ENCODE measurements at regions not wholly inside any gene's neighbourhood (a gene's known extent, or its start where the extent isn't known, plus 50 kb on each side); places are given as distances from the start of the nearest gene placed in this dataset.
"Not testable (repeated sequence)": the region's sequence is repeated elsewhere in the genome, so short reads cannot be mapped to it uniquely, and the experiment has no call there.

DNA sequence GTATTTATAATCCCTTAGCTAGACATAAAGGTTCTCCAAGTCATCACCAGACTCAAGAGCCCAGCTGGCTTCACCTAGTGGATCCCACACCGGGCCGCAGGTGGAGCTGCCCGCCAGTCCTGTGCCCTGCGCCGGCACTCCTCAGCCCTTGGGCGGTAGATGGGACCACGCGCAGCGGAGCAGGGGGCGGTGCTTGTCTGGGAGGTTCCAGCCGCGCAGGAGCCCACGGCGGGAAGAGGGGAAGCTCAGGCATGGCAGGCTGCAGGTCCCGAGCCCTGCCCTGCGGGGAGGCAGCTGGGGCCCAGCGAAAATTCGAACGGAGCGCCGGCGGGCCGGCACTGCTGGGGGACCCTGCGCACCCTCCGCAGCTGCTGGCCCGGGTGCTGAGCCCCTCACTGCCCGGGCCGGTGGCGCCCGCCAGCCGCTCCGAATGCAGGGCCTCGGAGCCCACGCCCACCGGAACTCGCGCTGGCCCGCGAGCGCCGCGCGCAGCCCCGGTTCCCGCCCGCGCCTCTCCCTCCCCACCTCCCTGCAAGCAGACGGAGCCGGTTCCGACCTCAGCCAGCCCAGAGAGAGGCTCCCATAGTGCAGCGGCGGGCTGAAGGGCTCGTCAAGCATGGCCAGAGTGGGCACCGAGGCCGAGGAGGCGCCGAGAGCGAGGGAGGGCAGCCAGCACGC, 675.6 kb downstream of the REEP3 start:
- no peak for DNase-seq (ENCODE audit: low spot score)
- no peak for TF ChIP-seq CTCF (IDR thresholded peaks at IDR 0.05; ENCODE audit: extremely low read depth, missing control alignments)

DNA sequence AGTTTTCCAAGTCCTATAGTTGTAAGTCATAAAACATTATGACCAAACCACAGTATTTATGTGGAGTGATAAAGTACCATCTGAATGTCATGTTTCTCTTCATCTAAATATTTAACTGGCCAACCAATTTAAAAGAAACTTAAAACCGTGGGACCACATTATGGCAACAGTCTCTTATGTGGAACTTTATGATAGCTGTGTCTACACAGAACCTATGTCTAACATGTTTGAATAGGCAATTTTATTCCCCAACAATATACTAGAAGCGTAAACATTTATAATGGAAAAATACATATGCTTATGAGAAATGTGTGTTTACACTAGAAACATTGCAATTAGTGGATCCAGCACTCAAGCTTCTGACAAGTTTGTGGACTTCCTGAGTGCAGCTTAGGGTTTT, 680.7 kb downstream of the REEP3 start:
- no peak for DNase-seq (ENCODE audit: low spot score)
- TF ChIP-seq CTCF (IDR thresholded peaks at IDR 0.05; ENCODE audit: extremely low read depth, missing control alignments), result no peak

DNA sequence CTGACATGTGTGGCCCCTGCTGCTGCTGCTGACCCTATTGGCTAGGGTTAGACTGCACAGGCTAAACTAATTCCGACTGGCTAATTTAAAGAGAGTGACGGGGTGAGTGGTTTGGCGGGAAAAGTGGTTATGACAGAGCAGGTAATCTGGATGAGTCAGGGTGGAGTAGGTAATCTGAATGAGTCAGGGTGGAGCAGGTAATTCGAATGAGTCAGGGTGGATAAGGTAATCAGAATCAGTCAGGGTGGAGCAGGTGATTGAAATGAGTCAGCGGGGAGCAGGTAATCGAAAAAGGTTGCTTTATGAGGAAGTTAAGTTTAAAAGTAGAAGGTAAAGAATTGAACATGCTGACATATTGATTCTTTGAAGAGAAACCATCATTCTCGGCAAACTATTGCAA, 683.3 kb downstream of the REEP3 start:
- DNase-seq (ENCODE audit: low spot score), result not testable (repeated sequence)

- no peak for DNase-seq (ENCODE audit: low spot score)
- no peak for TF ChIP-seq CTCF (IDR thresholded peaks at IDR 0.05; ENCODE audit: extremely low read depth, missing control alignments)
Measured at GRCh38 chr10:64206409-64206808, 685.2 kb downstream of the REEP3 start.

DNA sequence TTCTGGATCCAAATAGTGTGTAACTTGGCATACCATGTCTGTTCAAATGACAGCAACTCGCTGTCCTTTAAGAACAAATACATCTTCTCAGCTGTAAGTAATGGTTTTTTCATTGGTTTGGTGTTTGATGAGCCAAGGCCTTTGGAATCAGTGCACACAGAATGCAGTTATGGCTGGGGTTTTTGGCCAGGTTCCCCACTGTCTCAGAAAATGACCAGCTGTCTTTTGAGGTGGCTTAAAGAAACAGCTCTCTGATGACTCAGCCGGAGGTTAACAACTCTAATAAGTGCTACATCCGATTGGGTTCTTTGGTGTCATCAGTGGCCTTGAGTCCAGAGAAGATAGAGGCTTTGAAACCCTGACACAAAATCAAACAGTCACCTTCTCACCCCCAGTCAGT, 688.4 kb downstream of the REEP3 start:
- no peak for DNase-seq (ENCODE audit: low spot score)
- TF ChIP-seq CTCF (IDR thresholded peaks at IDR 0.05; ENCODE audit: extremely low read depth, missing control alignments), result no peak

DNA sequence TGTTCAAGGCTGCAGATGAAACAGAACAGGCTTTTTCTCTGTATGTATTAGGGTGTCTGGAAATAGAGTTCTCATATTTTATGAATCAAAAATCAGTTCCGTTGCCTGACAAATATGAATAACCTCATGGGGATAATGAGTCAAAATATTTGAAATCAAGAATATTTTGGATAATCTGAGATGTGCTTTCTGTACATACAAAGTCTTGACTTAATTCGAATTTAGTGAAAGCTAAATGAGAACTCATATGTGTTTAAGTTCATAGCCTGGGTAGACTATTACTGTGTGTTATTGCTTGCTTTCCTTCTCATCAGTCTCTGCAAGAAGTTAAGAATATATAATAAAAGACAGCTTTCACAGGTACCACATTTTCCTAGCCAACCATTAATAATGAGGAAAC, 689.0 kb downstream of the REEP3 start:
- no peak for DNase-seq (ENCODE audit: low spot score)
- no peak for TF ChIP-seq CTCF (IDR thresholded peaks at IDR 0.05; ENCODE audit: extremely low read depth, missing control alignments)

DNA sequence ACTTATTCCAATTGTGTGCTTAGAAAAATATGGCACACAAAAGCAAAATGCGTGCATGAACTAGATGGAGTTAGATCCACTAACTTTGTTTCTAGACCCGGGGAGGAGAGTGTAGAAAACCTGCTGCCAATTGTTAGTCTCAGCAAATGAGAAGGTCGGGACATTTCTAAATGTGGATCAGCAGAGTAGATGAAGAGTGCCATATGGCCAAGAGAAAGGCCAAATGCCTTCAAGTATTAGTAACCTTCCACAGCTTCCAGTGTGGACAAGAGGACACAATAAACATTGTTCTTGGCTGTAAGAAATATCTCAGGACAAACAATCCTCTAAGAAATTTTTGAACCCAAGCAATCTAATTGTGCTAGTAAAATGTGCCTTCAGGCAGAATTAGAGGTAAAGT, 690.3 kb downstream of the REEP3 start:
- no peak for TF ChIP-seq CTCF (IDR thresholded peaks at IDR 0.05; ENCODE audit: extremely low read depth, missing control alignments)

DNA sequence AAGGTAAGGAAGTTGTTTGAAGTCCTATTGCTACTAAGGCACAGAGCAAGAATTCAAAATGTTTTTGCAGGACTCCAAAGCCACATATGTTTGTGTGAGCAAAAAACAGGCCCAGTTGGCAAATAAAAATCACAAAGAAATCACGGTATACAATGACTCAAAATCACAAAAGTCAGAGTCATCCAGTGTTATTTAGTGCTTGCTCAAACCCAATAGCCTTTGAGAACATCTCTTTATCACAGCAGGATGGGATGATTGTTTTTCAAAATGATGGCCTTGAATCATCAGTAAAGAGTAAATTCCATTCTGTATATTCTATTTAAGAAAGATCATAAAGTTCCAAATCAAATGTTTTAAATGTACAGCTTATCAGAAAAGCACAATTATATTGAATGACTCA, 693.9 kb downstream of the REEP3 start:
- no peak for TF ChIP-seq CTCF (IDR thresholded peaks at IDR 0.05; ENCODE audit: extremely low read depth, missing control alignments)
- DNase-seq (ENCODE audit: low spot score), result no peak

More for the DNA sequence above, 690.3 kb downstream of the REEP3 start:
- DNase-seq (ENCODE audit: low spot score), result no peak

Data from GM20000 (cell line).